Esophagus mucosa (tissue), 1 donor: ENCODE measurements at regions not wholly inside any gene's neighbourhood (a gene's known extent, or its start where the extent isn't known, plus 50 kb on each side); places are given as distances from the start of the nearest gene placed in this dataset.
A peak's percentile ranks its signal among the peaks of the same experiment; 100 is the strongest.
"Not testable (repeated sequence)": the region's sequence is repeated elsewhere in the genome, so short reads cannot be mapped to it uniquely, and the experiment has no call there.

Source experiments
- ATAC-seq: fragments of 200-7000 bp; cut with Tn5 transposase; one replicate; pipeline ENCODE4 v1.9.1; 2020
- donor health status: DM: yes; HTN: yes; CAD: no.

DNA sequence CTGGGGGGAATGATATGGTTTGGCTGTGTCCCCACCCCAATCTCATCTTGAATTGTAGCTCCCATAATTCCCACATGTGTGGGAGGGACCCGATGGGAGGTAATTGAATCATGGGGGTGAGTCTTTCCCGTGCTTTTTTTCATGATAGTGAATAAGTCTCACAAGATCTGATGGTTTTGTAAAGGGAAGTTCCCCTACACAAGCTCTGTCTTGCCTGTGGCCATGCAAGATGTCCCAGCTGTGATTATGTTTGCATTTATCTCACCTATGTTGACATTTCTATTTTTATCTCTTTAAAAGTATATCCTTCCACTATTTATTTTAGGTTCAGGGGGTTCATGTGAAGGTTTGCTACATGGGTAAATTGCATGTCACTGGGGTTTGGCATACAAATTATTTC lies 323.9 kb upstream of the GLI3 start:
- ATAC-seq: no peak

GRCh38 chr7:42554932-42555331 lies 317.9 kb upstream of the GLI3 start:
- not testable (repeated sequence) for ATAC-seq

GRCh38 chr7:42552227-42552626 lies 315.2 kb upstream of the GLI3 start:
- ATAC-seq: peak; percentile 99

DNA sequence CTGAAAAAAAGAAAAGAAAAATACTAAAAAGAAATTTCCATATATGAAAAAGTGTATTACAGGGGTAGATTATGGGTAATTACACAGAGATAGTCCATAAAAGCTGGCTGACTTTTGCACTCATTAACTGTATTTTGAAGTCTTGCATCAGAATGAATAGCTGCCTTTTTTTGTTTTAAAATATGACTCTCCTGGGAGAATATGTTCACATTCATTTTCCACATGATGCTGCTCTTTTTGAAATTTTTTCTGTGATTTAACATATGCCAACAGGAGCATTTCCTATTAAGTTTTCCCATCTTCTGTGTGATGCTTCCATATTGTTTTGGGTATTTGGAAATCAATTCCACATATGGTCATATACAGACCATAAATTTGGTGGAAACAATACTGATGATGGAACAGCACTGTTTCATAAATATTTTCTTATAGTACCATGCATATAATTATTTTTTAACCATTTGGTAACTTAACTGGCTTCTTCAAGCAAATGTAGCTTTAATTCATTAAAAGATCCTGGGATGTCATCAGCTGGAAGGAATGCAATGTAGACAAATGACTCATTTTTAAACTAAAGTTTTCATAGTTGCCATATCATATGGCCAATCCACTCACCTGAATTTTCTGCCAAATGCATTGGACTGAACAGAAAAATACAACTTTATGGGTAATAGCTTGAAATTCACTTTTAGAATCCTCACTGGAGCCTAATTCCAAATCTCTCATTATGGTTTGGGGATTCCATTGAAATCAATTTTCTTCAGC lies 313.9 kb upstream of the GLI3 start:
- no peak for ATAC-seq

DNA sequence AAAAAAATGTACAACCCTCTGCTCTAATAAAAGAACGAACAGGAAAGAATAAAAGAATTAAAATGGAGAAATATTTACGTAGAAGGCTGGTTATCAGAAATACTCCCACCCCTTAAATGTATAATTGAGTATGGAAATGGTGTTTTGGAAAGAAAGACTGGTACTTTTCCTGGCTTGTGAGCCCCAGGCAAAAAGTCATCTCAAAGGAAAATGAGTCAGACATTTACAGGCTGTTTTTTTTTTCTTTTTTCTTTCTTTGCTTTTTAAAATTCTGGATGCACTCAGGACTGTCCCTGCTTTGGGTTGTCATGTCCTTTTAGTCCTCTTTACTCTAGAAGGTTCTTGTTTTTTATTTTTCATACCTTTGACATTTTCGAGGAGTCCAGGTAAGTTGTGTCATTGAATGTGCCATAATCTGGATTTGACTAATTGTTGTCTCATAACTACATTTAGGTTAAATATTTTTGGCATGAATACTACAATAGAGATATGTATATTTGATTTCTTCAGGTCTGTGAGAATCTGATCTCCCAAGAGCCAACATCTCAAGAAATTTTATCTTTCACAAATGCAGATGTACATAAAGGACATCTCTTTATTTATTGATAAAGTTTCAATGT lies 313.0 kb upstream of the GLI3 start:
- ATAC-seq: no peak

- ATAC-seq: no peak
Measured at GRCh38 chr7:42548816-42549611, 312.0 kb upstream of the GLI3 start.

- ATAC-seq: no peak
Measured at GRCh38 chr7:42545049-42545724, 308.2 kb upstream of the GLI3 start.

DNA sequence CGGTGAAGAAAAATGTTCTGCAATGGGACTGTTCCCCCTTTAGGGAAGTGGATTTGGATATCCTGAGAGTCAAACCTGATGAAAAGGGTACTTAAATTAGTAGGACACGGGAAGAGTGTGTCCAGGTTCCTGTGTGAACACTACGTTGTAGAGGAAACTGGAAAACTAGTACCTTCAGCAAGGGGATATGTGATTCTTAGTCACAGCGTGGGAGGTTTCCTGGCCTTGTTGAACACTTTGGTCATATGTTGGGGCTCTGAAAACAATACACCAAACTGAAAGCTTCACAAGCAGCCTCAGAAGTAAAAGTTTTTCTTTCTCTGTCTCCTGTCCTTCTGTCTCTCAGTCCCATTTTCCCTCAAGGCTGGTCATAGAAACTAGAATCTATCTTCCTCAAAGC lies 306.9 kb upstream of the GLI3 start:
- ATAC-seq: no peak

DNA sequence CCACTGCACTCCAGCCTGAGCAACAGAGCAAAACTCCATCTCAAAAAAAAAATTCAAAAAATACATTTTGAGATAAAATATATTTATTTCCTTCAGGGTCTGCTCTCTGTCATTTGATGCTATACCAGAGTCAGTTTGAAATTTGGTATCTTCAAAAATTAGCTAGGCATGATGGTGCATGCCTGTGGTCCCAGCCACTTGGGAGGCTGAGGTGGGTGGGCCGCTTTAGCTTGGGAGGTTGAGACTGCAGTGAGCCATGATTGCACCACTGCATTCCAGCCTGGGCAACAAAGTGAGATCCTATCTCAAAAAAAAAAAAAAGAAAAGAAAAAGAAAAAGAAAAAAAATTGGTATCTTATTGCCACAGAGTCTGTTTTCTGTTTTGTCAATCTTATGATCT lies 305.4 kb upstream of the GLI3 start:
- not testable (repeated sequence) for ATAC-seq

- no peak for ATAC-seq
Measured at GRCh38 chr7:42534441-42534840, 297.4 kb upstream of the GLI3 start.

DNA sequence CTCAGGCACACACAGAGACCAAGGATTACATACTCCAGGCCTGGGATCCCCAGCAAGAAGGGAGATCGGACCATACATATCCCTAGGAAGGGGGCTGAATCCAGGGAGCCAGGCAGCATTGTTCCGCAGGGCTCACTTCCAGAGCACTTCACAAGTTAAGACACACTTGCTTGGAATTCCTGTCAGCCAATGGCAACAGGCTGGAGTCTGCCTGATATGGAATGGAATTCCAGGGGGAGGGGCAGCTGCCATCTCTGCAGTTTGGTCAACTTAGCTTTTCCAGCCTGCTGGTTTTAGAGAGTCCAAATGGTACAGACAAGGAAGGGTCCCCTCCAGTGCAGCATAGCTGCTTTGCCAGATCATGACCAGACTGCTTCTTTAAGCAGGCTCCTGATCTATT lies 290.0 kb upstream of the GLI3 start:
- no peak for ATAC-seq

DNA sequence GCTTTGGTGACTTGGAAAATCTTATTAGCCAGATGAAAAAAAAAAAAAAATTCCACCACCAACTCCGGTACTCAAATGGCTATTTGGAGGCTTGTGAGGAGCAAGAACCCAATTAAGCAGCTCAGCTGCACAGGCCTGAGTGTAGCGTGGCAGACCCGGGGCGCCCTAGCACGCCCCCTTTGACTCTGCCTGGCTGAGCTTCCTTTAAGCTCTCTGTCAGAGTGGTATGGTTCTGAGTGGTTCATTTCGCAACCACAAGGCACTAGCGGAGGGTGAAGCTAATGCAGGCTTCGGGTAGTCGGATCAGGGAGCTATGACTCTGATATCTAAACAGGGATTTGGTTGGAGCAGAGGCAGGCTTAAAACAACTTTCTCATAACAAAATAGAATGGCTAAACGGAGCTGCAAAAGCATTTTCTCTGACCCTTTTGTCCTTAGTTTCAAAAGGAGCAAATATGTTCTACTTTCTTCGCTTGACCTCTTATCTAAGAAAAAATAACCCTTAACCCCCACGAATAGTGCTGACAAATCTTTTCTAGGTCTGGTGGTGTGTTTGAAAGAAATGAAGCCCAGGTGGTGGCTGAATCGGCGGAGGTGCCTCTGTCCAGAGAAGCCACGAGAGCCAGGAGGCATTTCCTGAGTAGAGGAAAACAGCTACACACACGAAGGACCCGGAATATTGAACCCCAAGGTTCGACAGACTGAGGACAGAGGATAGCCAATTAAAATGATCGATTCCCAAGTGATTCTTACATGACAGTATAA lies 285.4 kb upstream of the GLI3 start:
- ATAC-seq: no peak

- no peak for ATAC-seq
Measured at GRCh38 chr7:42511027-42511426, 274.0 kb upstream of the GLI3 start.

- ATAC-seq: no peak
Measured at GRCh38 chr7:42506097-42506496, 269.1 kb upstream of the GLI3 start.

DNA sequence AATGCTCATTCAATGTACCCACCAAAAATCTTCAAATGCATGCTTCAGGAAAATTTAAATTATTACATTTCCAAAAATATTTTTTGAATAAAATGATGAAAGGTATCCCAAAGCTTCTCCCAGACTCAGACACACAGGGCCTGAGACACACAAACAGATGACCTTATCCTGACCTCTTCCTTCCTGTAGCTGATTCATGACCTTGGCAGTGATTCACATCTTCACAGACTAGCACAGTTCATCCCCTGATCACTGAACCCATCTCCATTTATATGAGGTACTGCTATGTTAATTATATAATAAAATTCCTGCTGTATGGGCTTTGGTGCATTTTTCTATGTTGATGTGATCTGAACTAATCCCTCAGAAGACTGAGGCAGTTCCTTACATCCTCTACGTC lies 265.0 kb upstream of the GLI3 start:
- ATAC-seq: peak; percentile 47

- peak; percentile 42 for ATAC-seq
Measured at GRCh38 chr7:42495256-42495655, 258.2 kb upstream of the GLI3 start.

GRCh38 chr7:42494736-42495135 lies 257.7 kb upstream of the GLI3 start:
- ATAC-seq: peak; percentile 92

DNA sequence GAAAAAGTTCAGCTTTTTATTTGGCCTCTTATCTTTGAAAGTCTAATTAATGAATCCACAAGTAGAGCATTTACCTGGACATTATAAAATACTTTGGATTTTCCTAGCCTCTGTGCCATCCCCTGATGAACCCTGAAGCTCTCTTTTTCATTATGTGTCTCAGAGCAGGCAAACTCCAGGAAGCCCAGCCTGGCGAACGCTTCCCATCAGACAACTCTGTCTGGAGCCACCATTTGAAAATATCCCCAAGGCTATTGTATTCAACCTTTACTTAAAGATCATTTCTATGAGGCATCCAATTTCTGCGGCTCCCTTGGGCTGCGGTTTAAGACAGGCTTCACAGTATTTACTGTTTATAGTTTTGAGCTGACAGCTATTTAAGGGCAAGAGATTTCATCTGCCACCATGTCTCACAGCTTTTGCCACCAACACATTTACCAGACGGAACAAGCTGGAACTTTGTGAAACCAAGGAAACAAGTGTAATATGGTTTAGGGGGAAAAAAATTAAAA lies 257.2 kb upstream of the GLI3 start:
- no peak for ATAC-seq

- ATAC-seq: peak; percentile 83
Measured at GRCh38 chr7:42493436-42494198, 256.6 kb upstream of the GLI3 start.

DNA sequence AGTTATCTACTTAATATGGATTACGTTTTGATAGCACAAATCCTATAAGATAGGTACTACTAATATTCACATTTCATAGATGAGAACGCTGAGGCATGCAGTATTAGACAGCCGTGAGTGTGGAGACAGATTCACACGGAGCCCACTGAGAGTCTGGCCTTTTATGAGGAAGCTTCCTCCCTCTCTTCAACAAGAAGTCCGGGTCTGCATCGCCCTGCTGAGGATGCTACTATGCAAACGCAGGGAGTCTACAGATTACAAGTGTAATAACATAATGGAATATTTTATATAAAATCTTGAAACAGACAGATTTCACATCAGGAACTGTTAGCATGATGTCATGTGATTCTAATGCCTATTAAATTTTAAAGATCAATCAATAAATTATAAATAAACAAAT lies 255.9 kb upstream of the GLI3 start:
- ATAC-seq: no peak

DNA sequence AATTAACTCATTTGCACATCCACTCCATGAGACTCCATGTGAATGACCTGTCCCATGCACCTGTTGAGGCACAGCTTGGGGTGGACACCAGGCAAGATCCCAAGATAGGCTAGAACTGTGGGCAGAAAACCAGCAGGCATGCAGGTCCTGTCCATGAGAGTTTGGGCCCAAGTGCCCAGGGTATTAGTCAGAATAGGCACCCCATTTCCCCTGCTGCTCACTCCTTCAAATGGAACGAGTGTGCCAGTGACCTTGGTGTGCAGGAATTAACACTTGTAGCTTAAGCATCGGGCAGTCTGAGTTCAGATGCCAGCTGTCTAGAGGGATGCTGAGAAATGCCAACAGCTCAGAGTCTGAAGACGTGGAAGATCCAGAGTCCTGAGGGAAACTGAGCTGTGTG lies 254.1 kb upstream of the GLI3 start:
- no peak for ATAC-seq
